ENCODE measurements at regions not wholly inside any gene's neighbourhood (a gene's known extent, or its start where the extent isn't known, plus 50 kb on each side); places are given as distances from the start of the nearest gene placed in this dataset.

- no peak for ATAC-seq
- TF ChIP-seq CTCF (IDR thresholded peaks at IDR 0.05), result no peak
- Histone ChIP-seq H3K27ac (no peak overlapping the region), H3K4me1 (no peaks in the 10 kb centered on the region), H3K27me3 (no peaks in the 10 kb centered on the region), H3K9me3 (no peaks in the 10 kb centered on the region), H3K36me3 (no peaks in the 10 kb centered on the region), H3K4me3 (no peak overlapping the region)
- no peak for DNase-seq
- intact Hi-C loops (cut with DNase I), result no loop called here
Observed at GRCh38 chr4:171441300-171441941, 371.8 kb upstream of the GALNTL6 start.

GRCh38 chr4:171433674-171434073 lies 379.5 kb upstream of the GALNTL6 start:
- H3K9me3 ChIP-seq, result no peaks in the 10 kb centered on the region
- DNase-seq (no peak), ATAC-seq (no peak)
- intact Hi-C loops (cut with DNase I), result no loop called here
- H3K36me3 ChIP-seq, result no peaks in the 10 kb centered on the region
- H3K4me1 ChIP-seq, result no peaks in the 10 kb centered on the region
- H3K4me3 ChIP-seq, result no peak overlapping the region
- no peaks in the 10 kb centered on the region for H3K27me3 ChIP-seq
- H3K27ac ChIP-seq, result no peak overlapping the region
- TF ChIP-seq CTCF (IDR thresholded peaks at IDR 0.05), result no peak

GRCh38 chr4:171432536-171432935 lies 380.7 kb upstream of the GALNTL6 start:
- H3K4me3 ChIP-seq, result no peak overlapping the region
- no peak for TF ChIP-seq CTCF (IDR thresholded peaks at IDR 0.05)
- H3K36me3 ChIP-seq, result no peaks in the 10 kb centered on the region
- H3K4me1 ChIP-seq, result no peaks in the 10 kb centered on the region
- intact Hi-C loops (cut with DNase I), result no loop called here
- ATAC-seq, result no peak
- no peaks in the 10 kb centered on the region for H3K27me3 ChIP-seq
- H3K9me3 ChIP-seq, result no peaks in the 10 kb centered on the region
- DNase-seq, result no peak
- H3K27ac ChIP-seq, result no peak overlapping the region

DNA sequence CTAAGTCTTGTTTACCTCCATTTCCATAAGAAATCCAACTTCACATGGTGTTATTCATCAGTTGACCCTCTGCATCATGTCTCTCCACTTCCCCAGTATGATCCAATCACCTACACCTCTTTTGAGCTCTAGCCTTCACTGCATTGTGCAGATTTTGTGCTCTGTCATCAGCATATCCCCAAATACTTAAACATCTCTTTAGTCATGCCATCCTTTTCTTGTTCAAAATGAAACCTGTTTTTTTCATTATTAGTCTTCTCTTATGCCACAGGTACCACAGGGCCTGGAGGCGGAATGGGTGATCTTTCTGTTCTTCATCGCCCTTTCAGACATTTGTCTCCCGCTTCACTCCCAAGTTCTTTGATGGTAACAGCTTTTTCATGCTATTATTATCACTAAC lies 382.7 kb upstream of the GALNTL6 start:
- Histone ChIP-seq H3K4me3 (no peak overlapping the region), H3K27ac (no peak overlapping the region), H3K4me1 (no peaks in the 10 kb centered on the region), H3K9me3 (no peaks in the 10 kb centered on the region), H3K27me3 (no peaks in the 10 kb centered on the region), H3K36me3 (no peaks in the 10 kb centered on the region)
- ATAC-seq (no peak), DNase-seq (no peak)
- no peak for TF ChIP-seq CTCF (IDR thresholded peaks at IDR 0.05)
- intact Hi-C loops (cut with DNase I), result no loop called here

GRCh38 chr4:171397175-171397574 lies 416.0 kb upstream of the GALNTL6 start:
- no peaks in the 10 kb centered on the region for H3K36me3 ChIP-seq
- H3K4me3 ChIP-seq, result no peak overlapping the region
- ATAC-seq, result no peak
- DNase-seq, result no peak
- H3K27ac ChIP-seq, result no peak overlapping the region
- no peaks in the 10 kb centered on the region for H3K4me1 ChIP-seq
- TF ChIP-seq CTCF (IDR thresholded peaks at IDR 0.05), result no peak
- intact Hi-C loops (cut with DNase I), result no loop called here
- H3K9me3 ChIP-seq, result no peaks in the 10 kb centered on the region
- H3K27me3 ChIP-seq, result no peaks in the 10 kb centered on the region

- Histone ChIP-seq H3K9me3 (no peaks in the 10 kb centered on the region), H3K27ac (no peak overlapping the region), H3K4me3 (no peak overlapping the region), H3K36me3 (no peaks in the 10 kb centered on the region), H3K4me1 (no peaks in the 10 kb centered on the region), H3K27me3 (no peaks in the 10 kb centered on the region)
- intact Hi-C loops (cut with DNase I), result no loop called here
- no peak for DNase-seq
- TF ChIP-seq CTCF (IDR thresholded peaks at IDR 0.05), result no peak
- ATAC-seq, result no peak
Observed at GRCh38 chr4:171390626-171391025, 422.6 kb upstream of the GALNTL6 start.
